ENCODE measurements at regions not wholly inside any gene's neighbourhood (a gene's known extent, or its start where the extent isn't known, plus 50 kb on each side); places are given as distances from the start of the nearest gene placed in this dataset.

DNA sequence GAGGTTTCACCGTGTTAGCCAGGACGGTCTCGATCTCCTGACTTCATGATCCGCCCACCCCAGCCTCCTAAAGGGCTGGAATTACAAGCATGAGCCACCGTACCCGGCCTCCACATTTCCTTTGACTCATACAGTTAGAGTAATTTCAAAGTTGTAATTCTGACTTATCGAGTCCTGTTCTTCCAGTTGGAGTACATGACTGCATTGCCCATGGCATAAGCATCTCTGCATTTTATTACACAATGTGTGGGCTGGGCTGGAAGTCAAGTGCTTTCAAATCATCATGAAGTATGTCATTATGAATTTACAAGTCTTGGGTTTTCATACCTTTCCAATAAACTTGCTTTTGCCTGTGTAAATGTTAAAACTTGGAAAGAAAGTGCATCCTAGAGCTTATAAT, 1295.7 kb upstream of the FLRT2 start:
- no peak for TF ChIP-seq EZH2 (IDR thresholded peaks at IDR 0.05; ENCODE audit: insufficient read depth, poor library complexity, severe bottlenecking)
- TF ChIP-seq EZH2phosphoT487 (IDR thresholded peaks at IDR 0.05; ENCODE audit: insufficient read depth, low read depth) = no peak
